NCI-H510A (cell line): ENCODE measurements at regions not wholly inside any gene's neighbourhood (a gene's known extent, or its start where the extent isn't known, plus 50 kb on each side); places are given as distances from the start of the nearest gene placed in this dataset.
"Not testable (repeated sequence)": the region's sequence is repeated elsewhere in the genome, so short reads cannot be mapped to it uniquely, and the experiment has no call there.

Experiments
- DNase-seq: peaks from one replicate; lab custom pipeline; 2025; lab: John Stamatoyannopoulos, UW

DNA sequence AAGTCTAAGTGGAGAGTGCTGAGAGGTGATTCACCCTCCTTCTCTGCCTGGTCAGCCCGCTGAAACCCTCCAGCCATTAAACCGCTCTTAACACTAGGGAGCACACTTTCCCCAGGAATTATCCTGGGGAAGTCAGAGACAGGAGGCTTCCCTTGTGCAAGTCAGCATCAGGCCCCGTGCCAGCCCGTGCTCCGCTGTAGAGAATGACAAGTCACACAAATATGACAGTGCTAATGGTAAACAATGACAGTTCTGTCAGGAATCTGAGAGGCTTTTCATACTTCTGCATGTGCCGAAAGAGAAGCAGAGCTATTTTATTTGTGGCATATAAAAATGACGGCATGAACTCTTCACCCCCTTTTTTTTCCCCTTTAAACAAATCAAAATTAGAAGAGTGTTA is 816.9 kb upstream of the SLC10A2 start:
- peak; percentile 60 for DNase-seq

DNA sequence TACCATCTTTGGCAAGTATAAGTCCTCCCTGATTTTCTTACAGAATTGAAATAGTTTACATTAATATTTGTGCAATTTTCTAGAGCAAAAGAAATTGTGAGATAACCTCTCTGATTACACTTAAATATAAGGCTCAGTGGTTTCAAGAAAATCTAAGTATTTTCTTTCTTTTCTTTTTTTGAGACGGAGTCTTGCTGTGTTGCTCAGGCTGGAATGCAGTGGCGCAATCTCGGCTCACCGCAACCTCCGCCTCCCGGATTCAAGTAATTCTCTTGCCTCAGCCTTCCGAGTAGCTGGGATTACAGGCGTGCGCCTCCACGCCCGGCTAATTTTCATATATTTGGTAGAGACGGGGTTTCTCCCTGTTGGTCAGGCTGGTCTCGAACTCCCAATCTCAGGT is 813.9 kb upstream of the SLC10A2 start:
- DNase-seq, result not testable (repeated sequence)

DNA sequence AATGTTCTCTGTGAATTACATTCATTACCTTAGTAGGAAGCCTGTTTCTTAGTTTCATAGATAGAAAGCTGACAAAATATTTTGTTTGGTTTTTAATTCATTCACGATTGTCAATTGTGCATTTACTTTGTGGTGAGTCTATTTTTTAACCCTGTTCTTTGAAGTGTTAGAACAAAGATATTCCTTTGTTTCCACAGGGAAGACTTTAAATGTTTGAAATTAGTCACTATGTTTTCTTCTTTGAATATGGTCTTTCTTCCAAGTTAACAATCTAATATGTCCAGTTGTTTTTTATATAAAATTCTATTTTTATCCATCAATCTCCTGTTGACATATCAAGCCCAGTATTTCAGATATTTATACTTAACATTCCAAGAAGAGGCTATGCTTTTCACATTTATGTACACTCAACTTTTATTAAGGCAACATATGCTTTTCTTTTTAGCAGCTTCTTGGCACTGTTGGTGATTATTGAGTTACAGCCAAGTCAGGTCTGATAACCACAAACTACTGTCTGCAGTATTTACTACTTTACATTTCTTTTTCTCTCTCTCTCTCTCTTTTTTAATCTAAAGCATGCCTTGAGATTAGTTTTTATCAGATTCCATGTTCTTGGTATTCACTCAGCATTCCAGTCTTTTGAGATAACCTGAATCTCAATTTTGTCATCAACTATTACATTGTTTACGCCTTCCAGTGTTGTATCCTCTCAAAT is 812.8 kb upstream of the SLC10A2 start:
- DNase-seq, result no peak

- DNase-seq, result no peak
Observed at GRCh38 chr13:103876571-103876970, 810.4 kb upstream of the SLC10A2 start.

GRCh38 chr13:103873725-103874124 is 807.5 kb upstream of the SLC10A2 start:
- DNase-seq, result no peak

GRCh38 chr13:103866048-103866447 is 799.8 kb upstream of the SLC10A2 start:
- DNase-seq, result no peak

GRCh38 chr13:103862525-103862924 is 796.3 kb upstream of the SLC10A2 start:
- no peak for DNase-seq

- no peak for DNase-seq
Observed at GRCh38 chr13:103859952-103860351, 793.7 kb upstream of the SLC10A2 start.

DNA sequence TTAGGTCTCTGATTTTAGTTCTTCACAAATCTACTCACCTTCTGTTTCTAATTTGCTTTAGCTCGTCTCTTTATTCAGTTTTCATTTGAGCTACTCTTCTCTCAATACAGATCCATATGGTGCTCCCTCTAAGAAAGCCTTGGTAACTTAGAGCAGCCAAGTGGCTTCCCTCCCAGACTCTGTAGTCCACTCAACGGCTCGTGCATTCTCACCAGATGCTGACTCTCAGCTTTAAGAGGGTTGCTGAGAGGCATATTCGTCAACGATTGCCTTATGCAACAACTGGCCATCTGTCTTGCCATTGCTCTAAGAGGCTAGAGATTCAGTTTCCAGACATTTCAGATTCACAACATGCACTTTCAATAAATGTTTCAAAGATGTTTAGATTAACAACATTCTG is 785.8 kb upstream of the SLC10A2 start:
- no peak for DNase-seq

DNA sequence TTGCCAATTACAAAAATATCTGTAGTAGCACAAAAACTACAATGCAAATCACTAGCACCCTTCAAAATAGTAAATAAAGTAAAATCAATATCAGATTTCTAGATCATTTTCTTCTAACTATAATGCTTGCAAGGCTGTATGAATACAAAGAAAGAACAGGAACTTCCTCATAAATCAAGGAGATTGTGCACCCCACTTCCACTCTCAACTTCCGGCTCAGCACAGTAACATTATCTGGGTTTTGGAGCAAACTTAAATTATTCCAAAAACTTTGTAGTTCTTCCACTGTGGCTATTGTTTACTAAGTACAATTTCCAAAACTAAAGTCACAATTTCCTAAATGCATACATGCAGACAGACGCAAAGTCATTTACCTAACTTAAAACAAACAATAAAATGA is 778.3 kb upstream of the SLC10A2 start:
- no peak for DNase-seq

- no peak for DNase-seq
Observed at GRCh38 chr13:103839460-103839859, 773.2 kb upstream of the SLC10A2 start.

DNA sequence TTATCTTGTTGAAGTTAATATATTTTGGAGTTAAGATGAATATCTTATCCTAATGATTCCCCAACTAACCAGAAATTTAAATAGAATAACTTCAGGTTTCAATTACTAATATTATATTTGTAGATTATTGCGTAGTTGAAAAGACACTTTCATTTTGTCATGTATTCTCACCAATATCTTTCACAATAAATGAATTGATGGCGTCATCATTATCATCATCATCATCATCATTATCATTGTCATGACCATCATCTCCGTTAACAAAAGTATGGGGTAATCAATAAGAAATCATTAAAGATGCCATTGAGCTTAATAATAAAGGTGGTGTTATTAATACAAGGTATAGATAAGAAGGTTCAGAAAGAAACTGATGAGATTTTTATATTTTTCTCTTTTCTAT is 768.8 kb upstream of the SLC10A2 start:
- no peak for DNase-seq

DNA sequence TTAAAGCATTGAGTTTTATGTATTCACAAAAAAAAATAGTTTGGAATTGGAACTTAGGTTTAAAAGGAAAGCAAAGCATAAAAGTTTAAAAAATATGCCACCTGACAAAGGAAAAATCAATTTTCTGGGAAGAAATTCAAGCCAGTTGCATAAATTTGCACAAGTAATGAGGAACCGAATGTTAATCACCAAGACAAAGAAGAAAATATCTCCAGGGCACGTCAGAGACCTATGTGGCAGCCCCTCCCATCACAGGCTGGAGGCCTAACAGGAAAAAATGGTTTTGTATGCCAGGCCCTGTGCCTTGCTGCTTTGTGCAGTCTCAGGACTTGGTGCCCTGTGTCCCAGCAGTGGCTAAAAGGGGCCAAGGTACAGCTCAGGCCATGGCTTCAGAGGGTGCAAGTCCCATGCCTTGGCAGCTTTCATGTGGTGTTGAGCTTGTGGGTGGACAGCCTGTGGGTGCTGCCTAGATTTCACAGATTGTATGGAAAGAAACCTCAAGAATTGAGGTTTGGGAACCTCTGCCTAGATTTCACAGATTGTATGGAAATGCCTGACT is 767.2 kb upstream of the SLC10A2 start:
- DNase-seq, result no peak

DNA sequence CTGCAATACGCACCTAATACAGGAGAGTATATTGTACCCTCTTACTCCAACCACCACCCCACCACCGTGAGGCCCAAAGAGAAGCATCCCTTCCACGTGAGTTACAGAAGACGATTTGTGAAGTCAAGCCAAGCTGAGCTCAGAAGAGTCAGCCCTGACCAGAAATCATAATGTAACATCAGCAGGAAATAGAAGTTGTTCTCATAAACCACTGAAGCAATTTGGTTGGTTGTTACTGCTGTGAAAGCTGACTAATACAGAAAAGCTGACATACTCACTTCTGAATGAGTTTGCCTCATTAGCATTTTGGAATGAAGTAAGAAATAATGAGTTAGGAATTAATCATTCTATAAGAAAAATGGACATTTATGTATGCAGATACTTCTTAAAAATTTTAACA is 749.4 kb upstream of the SLC10A2 start:
- DNase-seq, result no peak

DNA sequence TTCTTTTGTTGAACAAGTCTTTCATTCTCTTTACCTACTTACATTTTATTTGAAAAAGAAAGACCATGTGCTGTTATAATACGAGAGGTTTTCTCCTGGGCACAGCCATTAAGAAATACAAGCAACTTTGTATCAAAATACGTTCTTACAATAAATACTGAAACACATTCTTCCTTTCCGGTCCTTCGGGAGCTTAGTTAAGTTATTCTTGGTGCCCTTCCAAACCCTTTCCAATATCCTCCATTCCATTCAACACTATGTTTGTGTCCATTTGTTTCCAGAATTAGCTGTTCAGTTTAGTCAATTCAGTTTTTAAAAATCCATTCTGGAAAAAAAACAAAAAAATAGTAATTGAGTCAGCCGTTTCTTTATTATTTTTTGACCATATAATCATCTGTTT is 746.8 kb upstream of the SLC10A2 start:
- no peak for DNase-seq

DNA sequence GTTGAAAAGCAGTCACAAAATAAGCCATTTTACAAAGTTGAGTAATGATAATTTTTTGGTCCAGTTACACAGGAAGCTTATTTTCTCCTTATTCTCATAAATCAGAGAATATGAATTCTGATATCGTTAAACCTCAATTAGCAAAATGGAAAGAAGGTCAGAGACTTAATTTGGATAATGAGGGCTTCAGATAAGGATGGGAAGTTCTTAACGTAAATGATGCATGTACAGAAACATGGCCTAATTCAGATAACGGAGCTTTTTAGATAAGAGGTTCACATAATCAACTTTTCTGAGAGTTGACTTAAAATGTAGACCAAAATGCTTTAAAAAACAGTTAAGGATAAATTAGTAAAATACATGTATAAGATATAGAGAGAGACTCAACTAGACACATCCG is 746.3 kb upstream of the SLC10A2 start:
- no peak for DNase-seq

GRCh38 chr13:103810026-103810425 is 743.8 kb upstream of the SLC10A2 start:
- no peak for DNase-seq

GRCh38 chr13:103805771-103806170 is 739.6 kb upstream of the SLC10A2 start:
- no peak for DNase-seq

DNA sequence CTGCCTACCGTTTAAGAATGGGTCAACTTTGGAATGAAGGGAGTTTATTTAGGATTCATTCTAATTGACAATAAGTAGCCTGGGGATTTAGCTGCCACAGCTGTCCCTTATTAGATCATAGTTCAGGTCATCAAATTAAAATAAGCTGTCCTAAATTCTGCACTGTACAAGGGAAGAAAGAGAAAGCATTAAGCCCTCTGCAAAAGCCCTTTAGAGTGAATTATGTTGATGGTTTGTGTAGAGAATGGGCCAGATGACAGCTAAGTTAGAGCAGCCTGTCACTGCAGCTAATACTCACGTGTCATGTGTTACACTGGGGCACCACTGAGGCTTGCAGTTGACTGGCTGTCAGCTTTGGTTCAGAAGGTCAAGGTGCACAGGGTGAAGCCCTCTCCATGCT is 737.1 kb upstream of the SLC10A2 start:
- no peak for DNase-seq

GRCh38 chr13:103799028-103799427 is 732.8 kb upstream of the SLC10A2 start:
- DNase-seq, result no peak

DNA sequence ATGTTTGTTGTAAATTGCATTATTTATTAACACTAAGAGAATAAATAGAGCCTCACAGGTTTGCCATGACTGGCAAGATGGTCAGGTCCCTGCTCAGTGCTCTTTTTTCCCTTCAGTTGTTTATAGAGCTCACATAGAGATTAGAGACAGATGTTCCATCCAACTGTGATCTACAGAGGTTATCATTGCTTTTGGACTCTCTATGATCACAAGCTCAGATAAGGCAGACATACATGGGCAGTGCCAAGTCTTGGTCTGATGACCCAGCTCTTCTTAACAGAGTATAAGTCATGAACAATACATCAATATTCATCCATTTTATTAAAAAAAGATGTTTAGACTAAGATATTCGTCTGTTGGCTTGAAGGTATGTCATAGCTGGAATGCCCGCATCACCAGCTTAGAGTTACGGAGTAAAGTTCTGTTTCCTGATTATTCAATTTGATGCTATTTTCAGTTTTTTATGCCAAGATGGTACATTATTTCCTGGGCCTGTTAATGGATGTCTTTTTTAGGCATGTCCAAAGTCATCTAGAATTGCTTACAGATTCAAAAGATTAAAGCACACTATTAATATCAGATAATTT is 729.8 kb upstream of the SLC10A2 start:
- no peak for DNase-seq

- DNase-seq, result no peak
Observed at GRCh38 chr13:103794526-103794925, 728.3 kb upstream of the SLC10A2 start.

DNA sequence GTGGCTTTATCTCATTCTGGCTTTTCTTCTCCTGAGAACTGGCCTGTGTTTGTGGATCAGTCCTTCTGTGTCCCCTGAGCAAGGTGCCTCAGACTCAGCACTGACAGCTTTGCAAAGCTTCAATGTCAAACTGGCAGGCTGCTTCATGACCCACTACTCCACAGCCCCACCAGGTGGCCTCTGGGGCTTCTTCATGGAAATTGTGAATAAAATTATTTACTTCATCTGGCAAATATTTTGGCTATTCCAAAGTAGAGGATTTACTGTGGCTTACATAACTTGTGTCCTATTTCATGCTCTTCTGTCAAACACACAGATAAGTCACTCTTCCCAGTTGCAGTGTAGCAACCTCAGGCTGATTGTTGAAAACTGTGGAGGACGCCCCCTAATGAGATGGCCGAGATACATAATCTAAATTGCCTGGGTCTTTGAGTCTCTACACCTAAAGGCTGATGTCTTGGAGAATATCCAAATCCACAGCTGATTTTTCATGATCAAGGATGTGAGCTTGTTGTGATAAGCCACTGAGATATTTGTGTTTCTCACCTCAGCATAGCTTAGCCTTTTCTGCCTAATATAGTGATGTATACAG is 721.9 kb upstream of the SLC10A2 start:
- no peak for DNase-seq
